IMR-90 (cell line): ENCODE measurements at regions not wholly inside any gene's neighbourhood (a gene's known extent, or its start where the extent isn't known, plus 50 kb on each side); places are given as distances from the start of the nearest gene placed in this dataset.

Experiments
- BHLHE40 ChIP-seq: fragments of 150-350 bp; IDR thresholded peaks from 2 replicates; pipeline ENCODE4 v1.6.1; 2016; ENCODE audit warnings: mild to moderate bottlenecking, low read depth, low read length
- CTCF ChIP-seq: conservative IDR thresholded peaks from 2 replicates; pipeline ENCODE4 v1.5.1; 2012; ENCODE audit warnings: mild to moderate bottlenecking, low read depth, low read length, improper control_type of control experiment
- ELK1 ChIP-seq: fragments of 150-350 bp; IDR thresholded peaks from 2 replicates; pipeline ENCODE4 v1.6.1; 2016; ENCODE audit warnings: low read depth, mild to moderate bottlenecking, low read length, moderate library complexity, borderline replicate concordance
- MAFK ChIP-seq: IDR thresholded peaks from 2 replicates; pipeline ENCODE4 v1.6.1; 2012; ENCODE audit warnings: low read depth, low read length, improper control_type of control experiment
- MXI1 ChIP-seq: IDR thresholded peaks from 2 replicates; pipeline ENCODE4 v1.6.1; 2012; ENCODE audit warnings: low read depth, mild to moderate bottlenecking, low read length, moderate library complexity, borderline replicate concordance
- NFE2L2 ChIP-seq: fragments of 150-350 bp; IDR thresholded peaks from 2 replicates; pipeline ENCODE4 v1.6.1; 2016; ENCODE audit warnings: low read depth, mild to moderate bottlenecking, low read length
- POLR2A ChIP-seq: IDR thresholded peaks from 2 replicates; pipeline ENCODE4 v1.6.1; 2012; ENCODE audit warnings: mild to moderate bottlenecking, low read depth, low read length
- RAD21 ChIP-seq: IDR thresholded peaks from 2 replicates; pipeline ENCODE4 v1.6.1; 2012; ENCODE audit warnings: low read length, improper control_type of control experiment
- SMC3 ChIP-seq: fragments of 150-350 bp; IDR thresholded peaks from 2 replicates; pipeline ENCODE4 v1.6.1; 2016; ENCODE audit warnings: low read depth, mild to moderate bottlenecking, antibody characterized with exemption, low read length, moderate library complexity
- USF2 ChIP-seq: fragments of 150-350 bp; IDR thresholded peaks from 2 replicates; pipeline ENCODE4 v1.6.1; 2017; ENCODE audit warnings: mild to moderate bottlenecking, antibody characterized with exemption, low read length, low read depth

GRCh38 chr10:125258676-125259075 is 98.3 kb upstream of the CTBP2 start:
- TF ChIP-seq CTCF: no peak
- no peak for TF ChIP-seq RAD21
- TF ChIP-seq POLR2A: no peak
- no peak for TF ChIP-seq MAFK
- no peak for TF ChIP-seq USF2
- no peak for TF ChIP-seq ELK1
- TF ChIP-seq NFE2L2: no peak
- no peak for TF ChIP-seq BHLHE40
- TF ChIP-seq SMC3: no peak
- no peak for TF ChIP-seq MXI1
